WERI-Rb-1 (cell line): ENCODE measurements at regions not wholly inside any gene's neighbourhood (a gene's known extent, or its start where the extent isn't known, plus 50 kb on each side); places are given as distances from the start of the nearest gene placed in this dataset.

Experiments
- DNase-seq: peaks from one replicate; pipeline ENCODE4 v3.0.0-alpha.2; 2020
- H3K27ac ChIP-seq: fragments of 250-450 bp; sonication (Bioruptor Pico); 2 replicates; pipeline ENCODE4 v1.5.1; 2020; ENCODE audit warnings: mild to moderate bottlenecking, moderate library complexity
- H3K27me3 ChIP-seq: fragments of 250-450 bp; sonication (Bioruptor Pico); 2 replicates; pipeline ENCODE4 v1.5.1; 2021; ENCODE audit warnings: mild to moderate bottlenecking, low read depth, moderate library complexity; ENCODE audit not compliant: insufficient read depth, severe bottlenecking
- H3K36me3 ChIP-seq: fragments of 250-450 bp; sonication (Bioruptor Pico); 2 replicates; pipeline ENCODE4 v1.5.1; 2020; ENCODE audit warnings: mild to moderate bottlenecking, moderate library complexity
- H3K4me3 ChIP-seq: 2 replicates; pipeline ENCODE4 v1.5.1; 2011; ENCODE audit warnings: low read depth, mild to moderate bottlenecking, control low read depth, low read length
- H3K9me3 ChIP-seq: fragments of 250-450 bp; sonication (Bioruptor Pico); 2 replicates; pipeline ENCODE4 v1.5.1; 2021; ENCODE audit warnings: mild to moderate bottlenecking, moderate library complexity; ENCODE audit not compliant: severe bottlenecking
- CTCF ChIP-seq: IDR thresholded peaks from 2 replicates; pipeline ENCODE4 v1.5.1; 2011; ENCODE audit warnings: low read depth, mild to moderate bottlenecking, control low read depth, inconsistent platforms, low read length

GRCh38 chr7:117963264-117964197 lies 90.3 kb upstream of the CTTNBP2 start:
- Histone ChIP-seq H3K36me3 (no peaks in the 10 kb centered on the region), H3K27me3 (peaks cover 22% of the 10 kb centered on the region), H3K4me3 (no peak overlapping the region), H3K9me3 (no peaks in the 10 kb centered on the region), H3K27ac (no peak overlapping the region)
- no peak for TF ChIP-seq CTCF
- no peak for DNase-seq

GRCh38 chr7:117970801-117971200 lies 97.6 kb upstream of the CTTNBP2 start:
- Histone ChIP-seq H3K27ac (no peak overlapping the region), H3K9me3 (no peaks in the 10 kb centered on the region), H3K27me3 (peaks cover 26% of the 10 kb centered on the region), H3K4me3 (no peak overlapping the region), H3K36me3 (no peaks in the 10 kb centered on the region)
- DNase-seq: no peak
- no peak for TF ChIP-seq CTCF

- Histone ChIP-seq H3K4me3 (no peak overlapping the region), H3K27me3 (peaks cover 26% of the 10 kb centered on the region), H3K9me3 (no peaks in the 10 kb centered on the region), H3K27ac (no peak overlapping the region), H3K36me3 (no peaks in the 10 kb centered on the region)
- TF ChIP-seq CTCF: no peak
- DNase-seq: no peak
Observed at GRCh38 chr7:117971556-117972244, 98.5 kb upstream of the CTTNBP2 start.

DNA sequence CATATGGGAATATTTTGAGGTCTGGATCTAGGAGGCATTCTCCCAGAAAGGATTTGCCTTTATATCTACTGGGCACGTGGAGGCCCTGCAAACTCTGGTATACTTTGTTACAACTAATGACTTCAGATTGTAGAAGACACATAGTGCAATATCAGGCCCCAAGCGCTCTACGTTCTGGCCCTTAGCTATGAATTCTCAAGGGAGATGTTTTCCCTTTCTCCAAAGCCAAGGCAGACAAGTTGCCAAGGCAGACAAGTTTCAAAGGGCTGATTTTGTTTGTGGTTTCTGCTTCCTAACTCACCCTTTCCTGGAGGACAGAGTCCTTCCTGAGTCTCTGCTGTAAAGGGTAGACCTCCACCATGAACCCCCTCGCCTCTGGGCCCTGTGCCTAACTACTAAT lies 99.4 kb upstream of the CTTNBP2 start:
- no peak for TF ChIP-seq CTCF
- Histone ChIP-seq H3K27me3 (peaks cover 30% of the 10 kb centered on the region), H3K4me3 (no peak overlapping the region), H3K9me3 (no peaks in the 10 kb centered on the region), H3K27ac (no peak overlapping the region), H3K36me3 (no peaks in the 10 kb centered on the region)
- no peak for DNase-seq

DNA sequence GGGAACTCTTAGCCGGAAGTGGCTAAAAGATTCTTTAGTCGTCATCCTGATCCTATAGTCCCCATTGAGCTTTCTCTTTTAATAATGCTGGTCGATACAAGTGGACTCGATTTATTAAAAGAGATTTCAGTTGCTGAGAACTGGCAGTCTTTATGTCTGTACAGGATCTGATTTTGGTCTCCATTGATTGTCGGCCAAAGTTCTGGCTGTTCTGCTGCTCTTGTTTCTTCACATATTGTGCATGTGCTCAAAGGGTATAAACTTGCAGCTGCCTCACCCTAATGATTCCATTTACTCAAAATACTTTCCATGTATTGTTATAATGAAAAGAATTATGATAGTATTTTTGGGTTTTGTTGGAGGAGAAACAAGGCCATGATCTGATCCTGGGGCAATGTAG lies 100.7 kb upstream of the CTTNBP2 start:
- H3K4me3 ChIP-seq: no peak overlapping the region
- DNase-seq: no peak
- H3K27ac ChIP-seq: no peak overlapping the region
- H3K9me3 ChIP-seq: no peaks in the 10 kb centered on the region
- H3K36me3 ChIP-seq: no peaks in the 10 kb centered on the region
- peaks cover 39% of the 10 kb centered on the region for H3K27me3 ChIP-seq
- no peak for TF ChIP-seq CTCF
